Neuronal stem cell (in vitro differentiated cells): ENCODE measurements at regions not wholly inside any gene's neighbourhood (a gene's known extent, or its start where the extent isn't known, plus 50 kb on each side); places are given as distances from the start of the nearest gene placed in this dataset.
"Not testable (repeated sequence)": the region's sequence is repeated elsewhere in the genome, so short reads cannot be mapped to it uniquely, and the experiment has no call there.

Experiments
- DNase-seq: peaks from one replicate; pipeline ENCODE4 v3.0.0-alpha.2; 2013; ENCODE audit warnings: low spot score
- H2AFZ ChIP-seq: one replicate; pipeline ENCODE4 v1.6.1; 2013; ENCODE audit warnings: mild to moderate bottlenecking, low read length, inconsistent platforms
- H2AK5ac ChIP-seq: 2 replicates; pipeline ENCODE4 v1.6.1; 2013; ENCODE audit warnings: low read depth, mild to moderate bottlenecking, inconsistent platforms, low read length, moderate library complexity, mixed read lengths
- H2BK120ac ChIP-seq: 2 replicates; pipeline ENCODE4 v1.6.1; 2013; ENCODE audit warnings: low read depth, mild to moderate bottlenecking, inconsistent platforms, low read length, moderate library complexity, mixed read lengths
- H2BK12ac ChIP-seq: one replicate; pipeline ENCODE4 v1.6.1; 2013; ENCODE audit warnings: low read length, inconsistent platforms
- H2BK15ac ChIP-seq: 2 replicates; pipeline ENCODE4 v1.6.1; 2013; ENCODE audit warnings: mild to moderate bottlenecking, low read length, inconsistent platforms, mixed read lengths
- H2BK5ac ChIP-seq: one replicate; pipeline ENCODE4 v1.6.1; 2013; ENCODE audit warnings: inconsistent platforms, mild to moderate bottlenecking, low read length, moderate library complexity
- H3K14ac ChIP-seq: one replicate; pipeline ENCODE4 v1.6.1; 2013; ENCODE audit warnings: low read length, inconsistent platforms
- H3K18ac ChIP-seq: 2 replicates; pipeline ENCODE4 v1.6.1; 2013; ENCODE audit warnings: low read length, inconsistent platforms
- H3K23ac ChIP-seq: 2 replicates; pipeline ENCODE4 v1.6.1; 2013; ENCODE audit warnings: low read depth, mild to moderate bottlenecking, mixed read lengths, low read length, inconsistent platforms; ENCODE audit not compliant: poor library complexity
- H3K27ac ChIP-seq: replicated peaks from 3 replicates; pipeline ENCODE4 v1.5.1; 2013; ENCODE audit warnings: low read length, inconsistent platforms
- H3K27me3 ChIP-seq, 3 experiments: 2 replicates each; pipeline ENCODE4 v1.6.1; 2013; ENCODE audit warnings: low read length in 3 of 3, mild to moderate bottlenecking in 2 of 3, inconsistent platforms in 1 of 3, low read depth in 1 of 3, mixed read lengths in 1 of 3, moderate library complexity in 1 of 3; ENCODE audit not compliant: control insufficient read depth in 3 of 3, insufficient read depth in 3 of 3
- H3K36me3 ChIP-seq, 2 donors: replicated peaks in 1 of 2; 2 replicates each; pipeline ENCODE4 v1.6.1; 2013; ENCODE audit warnings: low read length in 2 of 2; ENCODE audit not compliant: control insufficient read depth in 2 of 2, insufficient read depth in 2 of 2
- H3K4ac ChIP-seq: 2 replicates; pipeline ENCODE4 v1.6.1; 2013; ENCODE audit warnings: inconsistent platforms, mild to moderate bottlenecking, low read length, moderate library complexity
- H3K4me1 ChIP-seq, 2 donors: 1 replicate in 1 of 2; 2 replicates in 1 of 2; pipeline ENCODE4 v1.6.1; 2013; ENCODE audit warnings: low read length in 2 of 2, low read depth in 1 of 2; ENCODE audit not compliant: control insufficient read depth in 2 of 2, insufficient read depth in 1 of 2
- H3K4me2 ChIP-seq: one replicate; pipeline ENCODE4 v1.6.1; 2013; ENCODE audit warnings: mild to moderate bottlenecking, low read length, inconsistent platforms; ENCODE audit not compliant: insufficient read depth, poor library complexity, severe bottlenecking
- H3K4me3 ChIP-seq, 2 donors: 2 replicates each; pipeline ENCODE4 v1.5.1; 2013; ENCODE audit warnings: low read length in 2 of 2, mild to moderate bottlenecking in 2 of 2, inconsistent platforms in 1 of 2, moderate library complexity in 1 of 2
- H3K79me1 ChIP-seq: one replicate; pipeline ENCODE4 v1.6.1; 2013; ENCODE audit warnings: low read depth, mild to moderate bottlenecking, inconsistent platforms, low read length, moderate library complexity
- H3K9ac ChIP-seq: one replicate; pipeline ENCODE4 v1.6.1; 2013; ENCODE audit warnings: mild to moderate bottlenecking, low read depth, low read length, inconsistent platforms; ENCODE audit not compliant: poor library complexity
- H3K9me3 ChIP-seq, 2 donors: replicated peaks in 1 of 2; 2 replicates each; pipeline versions ENCODE3 to v1.6.1; 2013; ENCODE audit warnings: low read length in 2 of 2, mild to moderate bottlenecking in 2 of 2, inconsistent platforms in 1 of 2, low read depth in 1 of 2, mixed read lengths in 1 of 2, moderate library complexity in 1 of 2; ENCODE audit not compliant: control insufficient read depth in 2 of 2, insufficient read depth in 1 of 2
- H4K8ac ChIP-seq: one replicate; pipeline ENCODE4 v1.6.1; 2013; ENCODE audit warnings: low read depth, mild to moderate bottlenecking, inconsistent platforms, low read length, moderate library complexity
- H4K91ac ChIP-seq: one replicate; pipeline ENCODE4 v1.6.1; 2013; ENCODE audit warnings: low read length, low read depth, mild to moderate bottlenecking, inconsistent platforms; ENCODE audit not compliant: poor library complexity
- WGBS, 2 donors: extraction: QIAGEN DNeasy Blood & Tissue Kit; methylation state at CpG; one replicate each; pipeline ENCODE4 v1.1.7; 2013; ENCODE audit warnings: missing lambda C conversion rate in 2 of 2, mixed read lengths in 1 of 2; ENCODE audit not compliant: insufficient read length in 2 of 2, insufficient replicate concordance in 1 of 2; ENCODE audit errors: extremely low coverage in 2 of 2; 5-methylcytosine and 5-hydroxymethylcytosine counted together

DNA sequence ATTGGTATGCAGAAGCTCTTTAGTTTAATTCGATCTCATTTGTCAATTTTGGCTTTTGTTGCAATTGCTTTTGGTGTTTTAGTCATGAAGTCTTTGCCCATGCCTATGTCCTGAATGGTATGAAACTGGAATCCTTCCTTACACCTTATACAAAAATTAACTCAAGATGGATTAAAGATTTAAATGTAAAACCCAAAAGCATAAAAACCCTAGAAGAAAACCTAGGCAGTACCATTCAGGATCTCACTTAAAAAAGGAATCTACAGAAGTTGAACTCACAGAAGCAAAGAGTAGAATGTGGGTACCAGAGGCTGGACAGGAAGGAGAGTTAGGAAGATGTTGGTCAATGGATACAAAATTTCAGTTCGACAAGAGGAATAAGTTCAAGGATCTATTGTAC is 249.9 kb downstream of the DOK5 start:
- not testable (repeated sequence) for H4K91ac ChIP-seq, H3K9me3 ChIP-seq, H3K4ac ChIP-seq, H2BK5ac ChIP-seq, H3K4me2 ChIP-seq, H3K4me3 ChIP-seq, H3K27ac ChIP-seq, H2BK120ac ChIP-seq, H2BK12ac ChIP-seq, H3K18ac ChIP-seq, H2BK15ac ChIP-seq, H3K23ac ChIP-seq, H3K4me1 ChIP-seq, H3K14ac ChIP-seq, H3K9ac ChIP-seq, H3K36me3 ChIP-seq, H3K79me1 ChIP-seq, H2AK5ac ChIP-seq, DNase-seq, H2AFZ ChIP-seq, H4K8ac ChIP-seq, H3K27me3 ChIP-seq
- WGBS, 2 donors, result no CpG with 5 or more reads among the region's 2 CpGs

DNA sequence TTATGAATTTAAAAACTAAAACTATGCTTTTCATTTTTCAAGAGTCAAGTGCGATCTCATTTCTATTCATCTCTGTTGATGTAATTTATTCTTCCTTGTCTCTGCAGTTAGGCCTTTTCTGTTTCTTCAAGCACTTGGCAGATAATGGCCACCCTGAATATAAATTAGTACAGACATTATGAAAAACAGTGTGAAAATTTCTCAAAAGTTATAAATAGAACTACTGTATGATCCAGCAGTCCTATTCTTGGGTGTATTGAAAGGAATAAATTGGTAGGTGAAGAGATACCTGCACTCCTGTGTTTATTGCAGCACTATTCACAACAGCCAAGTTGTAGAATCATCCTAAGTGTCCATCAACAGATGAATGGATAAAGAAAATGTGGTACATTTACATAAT is 248.3 kb downstream of the DOK5 start:
- DNase-seq, result no peak
- Histone ChIP-seq H2AFZ (no peak overlapping the region), H3K23ac (no peak overlapping the region), H3K14ac (no peak overlapping the region), H3K9ac (no peak overlapping the region), H3K4me3 (no peak overlapping the region), H2BK12ac (no peak overlapping the region), H3K18ac (no peak overlapping the region), H2AK5ac (no peak overlapping the region), H2BK15ac (no peak overlapping the region), H3K27ac (no peak overlapping the region), H3K36me3 (no peaks in the 10 kb centered on the region), H4K91ac (no peak overlapping the region), H3K79me1 (no peaks in the 10 kb centered on the region), H4K8ac (no peak overlapping the region), H2BK5ac (no peak overlapping the region), H3K9me3 (no peaks in the 10 kb centered on the region), H3K27me3 (no peaks in the 10 kb centered on the region), H3K4me2 (no peak overlapping the region), H3K4me1 (no peaks in the 10 kb centered on the region), H2BK120ac (no peak overlapping the region), H3K4ac (no peak overlapping the region)
- WGBS, 2 donors, result no CpG with 5 or more reads among the region's 1 CpG

DNA sequence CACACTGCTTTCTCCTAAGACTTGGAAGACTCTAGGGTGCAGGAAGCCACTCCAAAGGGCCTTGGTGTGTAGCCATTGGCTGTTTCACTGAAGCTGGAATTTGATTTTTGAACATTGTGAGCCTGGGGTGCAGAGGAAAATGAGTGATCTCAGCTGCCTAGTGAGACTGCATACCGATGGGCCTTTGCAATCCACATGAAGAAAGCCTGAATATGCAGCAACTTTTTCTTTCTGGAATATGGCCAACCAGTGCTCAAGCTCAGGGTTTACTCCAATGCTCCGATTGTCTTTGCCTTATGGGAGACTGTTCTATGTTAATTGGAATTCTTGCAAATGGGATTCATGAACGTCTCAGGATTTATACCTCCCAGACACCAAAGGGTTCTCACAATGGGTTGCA is 242.6 kb downstream of the DOK5 start:
- Histone ChIP-seq H3K9ac (no peak overlapping the region), H3K27me3 (no peaks in the 10 kb centered on the region), H2BK5ac (no peak overlapping the region), H3K9me3 (no peaks in the 10 kb centered on the region), H3K36me3 (no peaks in the 10 kb centered on the region), H3K4me2 (no peak overlapping the region), H2BK12ac (no peak overlapping the region), H3K27ac (no peak overlapping the region), H3K23ac (no peak overlapping the region), H2BK120ac (no peak overlapping the region), H3K4me1 (no peaks in the 10 kb centered on the region), H3K18ac (no peak overlapping the region), H2BK15ac (no peak overlapping the region), H4K91ac (no peak overlapping the region), H3K79me1 (no peaks in the 10 kb centered on the region), H2AFZ (no peak overlapping the region), H3K4me3 (no peak overlapping the region), H3K4ac (no peak overlapping the region), H2AK5ac (no peak overlapping the region), H3K14ac (no peak overlapping the region), H4K8ac (no peak overlapping the region)
- no CpG with 5 or more reads among the region's 3 CpGs for WGBS, 2 donors
- DNase-seq, result no peak

DNA sequence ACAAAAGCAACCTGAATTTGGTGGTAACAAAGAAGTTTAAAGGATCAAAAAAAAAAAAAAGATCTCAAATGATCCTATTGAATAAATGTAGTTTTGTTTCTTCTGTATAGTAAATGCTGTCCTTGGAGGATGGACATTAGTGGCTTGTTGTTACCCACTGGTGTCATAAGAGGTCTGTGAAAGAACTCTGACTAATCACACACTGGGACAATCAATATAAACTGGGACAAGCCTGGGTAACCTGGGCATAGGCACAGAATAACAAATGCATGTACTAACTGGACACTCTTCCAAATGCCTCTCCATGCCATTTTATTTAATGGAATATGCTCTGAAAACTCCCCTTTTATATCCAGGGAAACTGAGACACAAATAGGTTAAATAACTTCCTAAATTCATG is 241.4 kb downstream of the DOK5 start:
- Histone ChIP-seq H3K4me2 (no peak overlapping the region), H2BK12ac (no peak overlapping the region), H3K79me1 (no peaks in the 10 kb centered on the region), H3K9ac (no peak overlapping the region), H3K14ac (no peak overlapping the region), H2BK15ac (no peak overlapping the region), H2AK5ac (no peak overlapping the region), H3K9me3 (no peaks in the 10 kb centered on the region), H3K27me3 (no peaks in the 10 kb centered on the region), H3K18ac (no peak overlapping the region), H3K4me1 (no peaks in the 10 kb centered on the region), H2AFZ (no peak overlapping the region), H3K36me3 (no peaks in the 10 kb centered on the region), H3K4ac (no peak overlapping the region), H3K27ac (no peak overlapping the region), H3K23ac (no peak overlapping the region), H4K8ac (no peak overlapping the region), H3K4me3 (no peak overlapping the region), H2BK5ac (no peak overlapping the region), H4K91ac (no peak overlapping the region), H2BK120ac (no peak overlapping the region)
- DNase-seq, result no peak
